SK-N-SH (cell line): ENCODE measurements at regions not wholly inside any gene's neighbourhood (a gene's known extent, or its start where the extent isn't known, plus 50 kb on each side); places are given as distances from the start of the nearest gene placed in this dataset.
A peak's percentile ranks its signal among the peaks of the same experiment; 100 is the strongest.

Experiments
- CTCF ChIA-PET: fragments of 300-600, 350-600 bp; formaldehyde crosslinking; extraction: SDS; loops from one replicate; lab custom pipeline; 2021; lab: Yijun Ruan, JAX
- POLR2A ChIA-PET: fragments of 350-600 bp; sonication (Branson Sonifier 250); formaldehyde crosslinking; extraction: SDS; loops from one replicate; lab custom pipeline; 2020; ENCODE audit warnings: antibody characterized with exemption, inconsistent platforms; lab: Yijun Ruan, JAX
- DNase-seq: peaks from one replicate; pipeline ENCODE4 v3.0.0; 2012
- H2AFZ ChIP-seq: fragments of 200-600 bp; sonication (generic); 2 replicates; pipeline ENCODE4 v1.8.1; 2016; ENCODE audit warnings: antibody characterized with exemption, mild to moderate bottlenecking, low read depth
- H3F3A ChIP-seq: fragments of 200-600 bp; sonication (generic); replicated peaks from 2 replicates; pipeline ENCODE3; 2016; ENCODE audit warnings: antibody characterized with exemption, mild to moderate bottlenecking; ENCODE audit not compliant: insufficient read depth
- H3K27ac ChIP-seq, 2 experiments: fragments of 200-500 bp in 1 of 2; fragments of 200-600 bp in 1 of 2; sonication (Bioruptor generic) in 1 of 2; sonication (generic), shearing (Covaris generic) in 1 of 2; 2 replicates each; pipeline versions ENCODE4 v1.5.1 to v1.6.1; 2014 to 2016; ENCODE audit warnings: low read depth in 2 of 2, inconsistent platforms in 1 of 2, low read length in 1 of 2, mild to moderate bottlenecking in 1 of 2, mixed read lengths in 1 of 2
- H3K27me3 ChIP-seq: fragments of 200-600 bp; sonication (generic), shearing (Covaris generic); 2 replicates; pipeline ENCODE4 v1.6.1; 2016; ENCODE audit warnings: mixed run types; ENCODE audit not compliant: insufficient read depth
- H3K36me3 ChIP-seq, 2 experiments: fragments of 200-500 bp in 1 of 2; fragments of 200-600 bp in 1 of 2; sonication (Bioruptor generic) in 1 of 2; sonication (generic) in 1 of 2; replicated peaks in 1 of 2; 2 replicates each; pipeline versions ENCODE3 to v1.5.1; 2014 to 2016; ENCODE audit warnings: low read length in 1 of 2, mild to moderate bottlenecking in 1 of 2; ENCODE audit not compliant: insufficient read depth in 2 of 2, control insufficient read depth in 1 of 2
- H3K4me1 ChIP-seq, 2 experiments: fragments of 200-500 bp in 1 of 2; fragments of 200-600 bp in 1 of 2; sonication (Bioruptor generic) in 1 of 2; sonication (generic), shearing (Covaris generic) in 1 of 2; 2 replicates each; pipeline versions ENCODE4 v1.5.1 to v1.6.1; 2014 to 2016; ENCODE audit warnings: low read depth in 1 of 2, low read length in 1 of 2, mixed run types in 1 of 2; ENCODE audit not compliant: insufficient read depth in 2 of 2, control insufficient read depth in 1 of 2
- H3K4me2 ChIP-seq: fragments of 200-600 bp; sonication (generic), shearing (Covaris generic); 2 replicates; pipeline ENCODE4 v1.6.1; 2017; ENCODE audit warnings: mixed run types
- H3K4me3 ChIP-seq, 2 experiments: fragments of 200-500 bp in 1 of 2; fragments of 200-600 bp in 1 of 2; sonication (Bioruptor generic) in 1 of 2; sonication (generic), shearing (Covaris generic) in 1 of 2; 2 replicates each; pipeline versions ENCODE4 v1.5.1 to v1.8.1; 2014 to 2016; ENCODE audit warnings: low read depth in 2 of 2, inconsistent platforms in 1 of 2, low read length in 1 of 2, mild to moderate bottlenecking in 1 of 2, mixed read lengths in 1 of 2, moderate library complexity in 1 of 2
- H3K79me2 ChIP-seq: fragments of 200-600 bp; sonication (generic); 2 replicates; pipeline ENCODE4 v1.8.1; 2017; ENCODE audit warnings: mild to moderate bottlenecking; ENCODE audit not compliant: insufficient read depth
- H3K9ac ChIP-seq: fragments of 200-600 bp; sonication (generic); 2 replicates; pipeline ENCODE4 v1.6.1; 2017; ENCODE audit warnings: mixed run types
- H3K9me2 ChIP-seq: fragments of 200-600 bp; sonication (generic); 2 replicates; pipeline ENCODE4 v1.6.1; 2017; ENCODE audit warnings: mixed run types
- H3K9me3 ChIP-seq: fragments of 200-600 bp; sonication (generic); 2 replicates; pipeline ENCODE4 v1.6.1; 2017; ENCODE audit warnings: mixed run types, mild to moderate bottlenecking, moderate library complexity
- H4K20me1 ChIP-seq: fragments of 200-600 bp; sonication (generic); 2 replicates; pipeline ENCODE4 v1.6.1; 2017; ENCODE audit warnings: mild to moderate bottlenecking, mixed run types; ENCODE audit not compliant: insufficient read depth
- CHD2 ChIP-seq: fragments of 150-350 bp; IDR thresholded peaks from 2 replicates; pipeline ENCODE4 v1.6.1; 2018; ENCODE audit warnings: low read length; ENCODE audit not compliant: partially characterized antibody
- ELF1 ChIP-seq: IDR thresholded peaks from 2 replicates; pipeline ENCODE4 v1.4.0; 2012
- EP300 ChIP-seq, 2 experiments: IDR thresholded peaks; 2 replicates each; pipeline versions ENCODE4 v1.4.0 to v1.6.1; 2012; ENCODE audit warnings: borderline replicate concordance in 1 of 2, low read depth in 1 of 2, low read length in 1 of 2
- FOSL2 ChIP-seq: IDR thresholded peaks from 2 replicates; pipeline ENCODE4 v1.4.0; 2012; ENCODE audit warnings: low read depth, mild to moderate bottlenecking, moderate library complexity, borderline replicate concordance
- MAX ChIP-seq: IDR thresholded peaks from 2 replicates; pipeline ENCODE4 v1.4.0; 2012; ENCODE audit warnings: low read depth
- MEF2A ChIP-seq: IDR thresholded peaks from 2 replicates; pipeline ENCODE4 v1.4.0; 2012; ENCODE audit warnings: low read depth, borderline replicate concordance
- NRF1 ChIP-seq: IDR thresholded peaks from 2 replicates; pipeline ENCODE4 v1.6.1; 2012; ENCODE audit warnings: low read depth, mild to moderate bottlenecking, low read length
- USF2 ChIP-seq: fragments of 150-350 bp; IDR thresholded peaks from 2 replicates; pipeline ENCODE4 v1.6.1; 2017; ENCODE audit warnings: antibody characterized with exemption, low read length, low read depth, borderline replicate concordance
- WGBS: methylation state at CpG from one replicate; pipeline ENCODE4 v1.1.6; 2017; ENCODE audit warnings: low lambda C conversion rate; 5-methylcytosine and 5-hydroxymethylcytosine counted together
- TF ChIP-seq, protein P1 (sequence below): IDR thresholded peaks from 2 replicates; pipeline ENCODE4 v1.4.0; 2012; ENCODE audit warnings: low read depth, borderline replicate concordance

DNA sequence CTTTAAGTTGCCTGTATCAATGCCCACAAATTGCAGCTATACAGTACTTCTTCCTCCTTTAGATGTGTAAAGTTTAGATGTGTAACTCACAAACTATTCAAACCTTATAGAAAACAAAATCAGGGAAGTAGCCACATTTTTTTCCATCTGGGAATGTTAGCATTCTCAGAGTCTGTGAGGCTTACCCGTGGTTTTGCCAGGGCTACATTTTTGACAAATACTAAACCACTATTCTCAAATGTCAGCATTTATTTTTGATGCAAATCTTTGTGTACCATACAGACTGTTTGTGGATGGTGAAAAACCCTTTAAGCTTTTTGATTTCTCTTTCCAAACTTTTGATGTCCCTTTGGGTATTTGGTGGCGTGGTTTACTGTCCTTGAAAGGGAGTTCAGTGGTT is 216.4 kb downstream of the POSTN start:
- H3K36me3 ChIP-seq: no peaks in the 10 kb centered on the region
- 19% methylated on average over 2 of the region's 2 CpGs for WGBS

DNA sequence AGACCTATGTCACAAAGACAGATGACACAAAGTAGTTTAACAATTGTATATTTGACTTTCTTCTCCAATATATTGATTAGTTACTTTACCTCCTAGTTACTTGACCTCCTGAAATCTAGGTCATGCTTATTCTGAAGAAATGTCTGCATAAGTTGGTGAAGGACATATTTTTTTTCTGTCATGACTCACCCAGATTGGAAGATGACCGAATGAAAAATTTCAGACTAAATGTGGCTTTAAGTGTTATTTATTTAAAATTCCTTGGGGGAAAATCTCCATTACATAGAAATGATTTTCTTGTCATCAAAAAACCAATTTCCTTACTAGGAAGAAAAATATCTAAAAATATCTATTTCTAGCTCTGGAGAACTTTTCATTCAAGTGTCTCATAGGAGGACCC is 217.1 kb downstream of the POSTN start:
- no peak for DNase-seq
- no peak overlapping the region for H3K4me2 ChIP-seq
- no peaks in the 10 kb centered on the region for H3K27me3 ChIP-seq
- H3K4me3 ChIP-seq: no peak overlapping the region
- H3K79me2 ChIP-seq: no peaks in the 10 kb centered on the region
- WGBS: 18% methylated on average over 1 of the region's 1 CpG
- TF ChIP-seq CHD2 (no peak), NRF1 (no peak), MAX (no peak), USF2 (no peak)
- H2AFZ ChIP-seq: no peak overlapping the region
- no peaks in the 10 kb centered on the region for H3K9me3 ChIP-seq
- no peaks in the 10 kb centered on the region for H3K36me3 ChIP-seq
- no peaks in the 10 kb centered on the region for H3K9me2 ChIP-seq
- peaks cover 19% of the 10 kb centered on the region for H3F3A ChIP-seq
- peaks cover 0 to 5% of the 10 kb centered on the region in 2 experiments; a peak in 1 of 4 replicates for H3K4me1 ChIP-seq
- ChIA-PET CTCF (no interaction called here), POLR2A (no interaction called here)
- H3K27ac ChIP-seq: peak overlapping the region in 1 of 2 experiments; percentile 65; a peak in 2 of 4 replicates
- no peak overlapping the region for H3K9ac ChIP-seq
- H4K20me1 ChIP-seq: no peaks in the 10 kb centered on the region

More for the DNA sequence above, 216.4 kb downstream of the POSTN start:
- no peak for DNase-seq
- Histone ChIP-seq H3K9ac (no peak overlapping the region), H3K9me3 (no peaks in the 10 kb centered on the region), H3K79me2 (no peaks in the 10 kb centered on the region), H2AFZ (peak overlapping the region; percentile 52; the same call in 1 of the 2 replicates), H3K9me2 (no peaks in the 10 kb centered on the region), H3K4me3 (no peak overlapping the region), H3K27ac (peak overlapping the region in 1 of 2 experiments; percentile 65; a peak in 2 of 4 replicates), H3F3A (peaks cover 24% of the 10 kb centered on the region), H3K4me1 (peaks cover 0 to 9% of the 10 kb centered on the region in 2 experiments; a peak in 1 of 4 replicates), H3K4me2 (no peak overlapping the region), H3K27me3 (no peaks in the 10 kb centered on the region), H4K20me1 (no peaks in the 10 kb centered on the region)
- POLR2A ChIA-PET: no interaction called here
- TF ChIP-seq ELF1 (no peak), FOSL2 (no peak), EP300 (IDR thresholded peaks at IDR 0.05; ENCODE audit: borderline replicate concordance in 1 of 2, low read depth in 1 of 2, low read length in 1 of 2) (no peak), MAX (no peak), CHD2 (no peak), MEF2A (no peak), USF2 (no peak)
- TF ChIP-seq, protein P1, sequence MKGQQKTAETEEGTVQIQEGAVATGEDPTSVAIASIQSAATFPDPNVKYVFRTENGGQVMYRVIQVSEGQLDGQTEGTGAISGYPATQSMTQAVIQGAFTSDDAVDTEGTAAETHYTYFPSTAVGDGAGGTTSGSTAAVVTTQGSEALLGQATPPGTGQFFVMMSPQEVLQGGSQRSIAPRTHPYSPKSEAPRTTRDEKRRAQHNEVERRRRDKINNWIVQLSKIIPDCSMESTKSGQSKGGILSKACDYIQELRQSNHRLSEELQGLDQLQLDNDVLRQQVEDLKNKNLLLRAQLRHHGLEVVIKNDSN: no peak
- CTCF ChIA-PET: interaction anchor here (0.6 kb wide), 1 partner anchor 1347 kb away, joined by 3 read pairs; no protein-coding TSS in a partner anchor
